Activated T-helper 2 cell treated with anti-CD3 and anti-CD28 coated beads, Interferon-gamma antibody, Interleukin-2, Interleukin-4, amounts not matched to agents 10 μg/mL and 5 μg/mL and 100 μg/mL, durations not matched to agents 14 hours and 24 hours and 36 hours (primary cell): ENCODE measurements at regions not wholly inside any gene's neighbourhood (a gene's known extent, or its start where the extent isn't known, plus 50 kb on each side); places are given as distances from the start of the nearest gene placed in this dataset.
"Not testable (repeated sequence)": the region's sequence is repeated elsewhere in the genome, so short reads cannot be mapped to it uniquely, and the experiment has no call there.

Source experiments
- DNase-seq: peaks from one replicate; pipeline ENCODE4 v3.0.0; 2021; ENCODE audit warnings: low spot score
- H3K27ac Mint-ChIP-seq: one replicate; pipeline ENCODE4 v1.8.0; 2021; ENCODE audit warnings: mixed read lengths
- H3K27me3 Mint-ChIP-seq: one replicate; pipeline ENCODE4 v1.8.0; 2021; ENCODE audit warnings: low read depth, mixed read lengths
- H3K36me3 Mint-ChIP-seq: one replicate; pipeline ENCODE4 v1.8.0; 2021; ENCODE audit warnings: low read depth, mixed read lengths
- H3K4me1 Mint-ChIP-seq: one replicate; pipeline ENCODE4 v1.8.0; 2021; ENCODE audit warnings: low read depth, mixed read lengths
- H3K4me3 Mint-ChIP-seq: one replicate; pipeline ENCODE4 v1.8.0; 2021; ENCODE audit warnings: low read depth, mild to moderate bottlenecking, moderate library complexity, mixed read lengths
- H3K9me3 Mint-ChIP-seq: one replicate; pipeline ENCODE4 v1.8.0; 2021; ENCODE audit warnings: mixed read lengths
- intact Hi-C: fragments of 100-400 bp; cut with micrococcal nuclease; formaldehyde crosslinking; loops from one replicate; pipeline ENCODE4 v1.15.1; 2023

- intact Hi-C loops, result no loop called here
- peaks cover 4% of the 10 kb centered on the region for H3K9me3 Mint-ChIP-seq
- peaks cover 19% of the 10 kb centered on the region for H3K4me1 Mint-ChIP-seq
- no peak for DNase-seq
- H3K27me3 Mint-ChIP-seq, result peaks cover 13% of the 10 kb centered on the region
- no peak overlapping the region for H3K4me3 Mint-ChIP-seq
- H3K27ac Mint-ChIP-seq, result no peak overlapping the region
- H3K36me3 Mint-ChIP-seq, result no peaks in the 10 kb centered on the region
Measured at GRCh38 chr12:65670775-65671174, 153.5 kb upstream of the HMGA2 start.

DNA sequence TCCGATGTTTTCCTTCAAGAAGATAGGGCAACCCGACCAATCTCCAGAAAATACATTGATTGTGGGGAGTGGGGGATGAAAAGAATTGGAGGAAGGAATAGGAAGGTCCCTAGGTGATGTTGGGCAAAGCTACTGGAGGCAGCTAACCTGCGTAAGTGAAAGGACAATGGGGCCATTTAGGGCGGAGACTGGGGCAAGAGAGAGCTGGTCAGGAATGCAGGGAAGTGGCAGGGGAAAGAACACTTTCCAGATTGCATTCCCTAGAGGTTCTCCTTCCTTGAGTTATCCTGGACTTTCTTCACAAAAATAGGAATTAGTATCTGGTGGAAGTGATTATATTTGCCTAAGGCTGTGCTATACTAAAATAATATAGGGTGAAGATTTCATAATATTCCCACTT lies 151.8 kb upstream of the HMGA2 start:
- DNase-seq, result no peak
- peaks cover 22% of the 10 kb centered on the region for H3K27me3 Mint-ChIP-seq
- H3K27ac Mint-ChIP-seq, result no peak overlapping the region
- H3K4me3 Mint-ChIP-seq, result no peak overlapping the region
- H3K36me3 Mint-ChIP-seq, result no peaks in the 10 kb centered on the region
- H3K9me3 Mint-ChIP-seq, result no peaks in the 10 kb centered on the region
- intact Hi-C loops, result no loop called here
- peaks cover 9% of the 10 kb centered on the region for H3K4me1 Mint-ChIP-seq

DNA sequence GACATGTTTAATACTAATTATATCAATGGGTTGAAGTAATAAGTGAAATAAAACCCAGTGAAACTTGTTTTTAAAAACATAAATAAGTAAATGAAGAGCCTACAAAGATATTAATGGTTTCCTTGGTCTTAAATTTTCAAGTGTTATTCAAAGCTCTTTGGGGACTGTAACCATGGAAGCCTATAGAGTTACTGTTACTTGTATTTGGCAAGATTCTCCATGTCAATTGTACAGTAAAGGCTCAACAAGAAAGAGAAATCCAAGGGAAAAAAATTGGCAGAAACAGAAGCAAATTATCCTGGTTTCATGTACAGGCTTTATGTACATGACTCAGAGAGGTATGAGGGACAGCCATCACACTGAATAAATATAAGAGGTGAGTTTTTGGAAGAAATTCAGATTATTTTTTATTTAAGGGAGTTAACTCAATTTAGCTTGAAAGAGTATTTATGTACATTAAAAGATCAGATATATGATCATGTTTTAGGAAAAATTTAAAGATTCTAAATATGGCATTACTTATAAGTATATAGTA lies 151.1 kb upstream of the HMGA2 start:
- DNase-seq, result no peak
- H3K27me3 Mint-ChIP-seq, result peaks cover 22% of the 10 kb centered on the region
- intact Hi-C loops, result no loop called here
- peaks cover 9% of the 10 kb centered on the region for H3K4me1 Mint-ChIP-seq
- H3K9me3 Mint-ChIP-seq, result peaks cover 2% of the 10 kb centered on the region
- no peak overlapping the region for H3K27ac Mint-ChIP-seq
- H3K36me3 Mint-ChIP-seq, result no peaks in the 10 kb centered on the region
- H3K4me3 Mint-ChIP-seq, result no peak overlapping the region

DNA sequence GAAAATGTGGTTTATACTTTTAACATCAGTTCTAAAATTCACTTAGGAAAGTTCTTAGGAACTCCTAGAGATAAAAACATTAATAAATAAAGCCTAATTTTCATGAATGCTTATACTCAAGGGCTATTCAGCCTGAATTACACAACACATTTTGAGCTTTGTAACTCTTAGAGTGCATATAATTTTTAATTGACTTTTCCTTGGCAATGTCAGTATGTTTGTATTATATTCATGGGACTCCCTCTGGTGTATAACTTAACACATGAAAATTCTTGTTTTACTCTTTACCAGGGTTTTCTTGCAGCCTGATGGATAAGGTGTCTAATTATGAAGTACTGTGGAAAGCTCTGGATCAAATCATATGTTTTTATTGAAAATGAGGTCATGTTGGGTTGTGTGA lies 150.6 kb upstream of the HMGA2 start:
- no peaks in the 10 kb centered on the region for H3K36me3 Mint-ChIP-seq
- DNase-seq, result no peak
- H3K4me3 Mint-ChIP-seq, result no peak overlapping the region
- no peak overlapping the region for H3K27ac Mint-ChIP-seq
- H3K27me3 Mint-ChIP-seq, result peaks cover 22% of the 10 kb centered on the region
- H3K9me3 Mint-ChIP-seq, result peaks cover 3% of the 10 kb centered on the region
- intact Hi-C loops, result no loop called here
- H3K4me1 Mint-ChIP-seq, result peaks cover 9% of the 10 kb centered on the region

DNA sequence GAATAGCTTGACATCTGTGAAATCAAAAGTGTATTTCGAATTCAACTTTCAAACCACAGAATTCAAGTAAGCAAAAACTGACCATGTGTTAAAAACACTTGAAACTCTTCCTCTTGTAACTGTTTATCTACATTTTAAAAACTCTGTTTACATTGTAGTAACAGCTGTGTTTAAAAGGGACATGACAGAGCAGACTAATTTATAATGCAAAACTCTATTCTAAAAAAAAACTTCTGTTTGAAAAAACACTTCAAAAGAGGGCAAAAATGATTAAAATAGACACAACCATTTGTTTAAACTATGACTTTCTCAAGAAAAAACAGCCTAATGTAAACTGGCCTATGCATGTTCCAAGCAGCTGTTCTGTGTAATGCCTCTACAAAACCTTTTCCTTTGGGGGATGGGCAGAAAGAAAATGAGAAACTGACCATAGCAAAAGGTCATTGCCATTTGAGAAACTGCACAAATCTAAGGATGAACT lies 149.1 kb upstream of the HMGA2 start:
- DNase-seq, result no peak
- Mint-ChIP-seq H3K27ac (no peak overlapping the region), H3K4me3 (no peak overlapping the region), H3K27me3 (peaks cover 13% of the 10 kb centered on the region), H3K4me1 (peaks cover 6% of the 10 kb centered on the region), H3K36me3 (no peaks in the 10 kb centered on the region), H3K9me3 (peaks cover 3% of the 10 kb centered on the region)
- intact Hi-C loops, result no loop called here

DNA sequence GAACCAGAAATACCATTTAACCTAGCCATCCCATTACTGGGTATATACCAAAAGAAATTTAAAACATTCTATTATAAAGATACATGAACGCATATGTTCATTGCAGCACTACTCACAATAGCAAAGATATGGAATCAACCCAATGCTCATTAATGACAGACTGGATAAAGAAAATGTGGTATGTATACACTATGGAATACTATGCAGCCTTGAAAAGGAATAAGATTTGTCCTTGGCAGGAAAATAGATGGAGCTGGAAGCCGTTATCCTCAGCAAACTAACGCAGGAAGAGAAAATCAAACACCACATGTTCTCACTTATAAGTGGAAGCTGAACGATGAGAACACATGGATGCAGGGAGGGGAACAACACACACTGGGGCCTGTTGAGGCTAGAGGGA lies 146.1 kb upstream of the HMGA2 start:
- peaks cover 13% of the 10 kb centered on the region for H3K27me3 Mint-ChIP-seq
- H3K27ac Mint-ChIP-seq, H3K9me3 Mint-ChIP-seq, intact Hi-C loops, H3K4me3 Mint-ChIP-seq, H3K4me1 Mint-ChIP-seq, DNase-seq, H3K36me3 Mint-ChIP-seq: not testable (repeated sequence)

GRCh38 chr12:65681226-65681625 lies 143.1 kb upstream of the HMGA2 start:
- Mint-ChIP-seq H3K27me3 (peaks cover 8% of the 10 kb centered on the region), H3K9me3 (peaks cover 3% of the 10 kb centered on the region), H3K4me1 (no peaks in the 10 kb centered on the region), H3K4me3 (no peak overlapping the region), H3K36me3 (no peaks in the 10 kb centered on the region), H3K27ac (no peak overlapping the region)
- intact Hi-C loops, result loop anchor here (10.0 kb wide), 1 partner anchor 786 kb away; no protein-coding TSS in a partner anchor
- DNase-seq, result no peak

DNA sequence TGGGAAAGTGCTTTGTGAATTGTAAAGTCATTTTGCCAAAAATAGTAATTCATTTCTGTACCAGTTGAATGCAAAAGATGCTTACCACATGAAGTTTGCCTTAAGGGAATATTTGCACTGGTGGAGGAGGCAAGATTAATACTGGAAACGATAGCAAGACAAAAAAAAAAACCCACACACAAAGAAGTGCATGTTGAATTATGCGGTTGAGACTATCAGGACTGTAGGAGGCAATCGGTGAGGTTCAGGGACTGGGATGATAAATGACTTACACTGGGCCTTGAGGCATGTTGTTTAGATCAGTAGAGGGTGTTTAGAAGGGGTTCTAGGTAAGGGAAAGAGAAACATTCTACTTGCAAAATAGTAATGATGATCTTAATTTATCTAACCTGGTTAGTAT lies 142.2 kb upstream of the HMGA2 start:
- Mint-ChIP-seq H3K27ac (no peak overlapping the region), H3K27me3 (peaks cover 5% of the 10 kb centered on the region), H3K36me3 (no peaks in the 10 kb centered on the region), H3K4me1 (no peaks in the 10 kb centered on the region), H3K9me3 (peaks cover 3% of the 10 kb centered on the region), H3K4me3 (no peak overlapping the region)
- no peak for DNase-seq
- intact Hi-C loops, result loop anchor here (10.0 kb wide), 1 partner anchor 787 kb away; no protein-coding TSS in a partner anchor

- no peaks in the 10 kb centered on the region for H3K9me3 Mint-ChIP-seq
- intact Hi-C loops, result loop anchor here (5.0 to 10.0 kb wide), 2 partner anchors 128 to 790 kb away; no protein-coding TSS in a partner anchor
- no peaks in the 10 kb centered on the region for H3K4me1 Mint-ChIP-seq
- DNase-seq, result no peak
- no peak overlapping the region for H3K27ac Mint-ChIP-seq
- H3K27me3 Mint-ChIP-seq, result peaks cover 4% of the 10 kb centered on the region
- no peak overlapping the region for H3K4me3 Mint-ChIP-seq
- H3K36me3 Mint-ChIP-seq, result no peaks in the 10 kb centered on the region
Measured at GRCh38 chr12:65684906-65685305, 139.4 kb upstream of the HMGA2 start.

DNA sequence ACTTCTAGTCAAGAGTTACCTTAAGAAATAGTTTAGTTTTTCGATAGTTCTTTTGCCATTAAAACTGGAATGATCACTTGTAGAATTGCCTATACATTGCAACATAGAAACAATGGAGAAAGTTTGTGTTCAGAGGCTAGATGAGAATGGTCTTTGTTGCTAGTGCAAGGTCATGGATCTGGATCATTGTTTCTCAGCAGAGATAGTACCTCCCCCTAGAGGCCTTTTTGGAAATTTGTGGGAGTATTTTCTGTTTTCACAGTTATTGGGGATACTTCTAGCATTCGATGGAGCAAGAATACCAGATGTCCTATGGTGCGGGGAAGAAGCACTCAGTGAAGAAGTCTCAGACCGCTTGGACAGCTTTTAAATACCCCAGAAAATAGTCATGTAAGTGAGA lies 138.8 kb upstream of the HMGA2 start:
- H3K9me3 Mint-ChIP-seq, result no peaks in the 10 kb centered on the region
- H3K36me3 Mint-ChIP-seq, result no peaks in the 10 kb centered on the region
- H3K4me3 Mint-ChIP-seq, result no peak overlapping the region
- peaks cover 4% of the 10 kb centered on the region for H3K27me3 Mint-ChIP-seq
- intact Hi-C loops, result loop anchor here (5.0 to 10.0 kb wide), 2 partner anchors 128 to 791 kb away; no protein-coding TSS in a partner anchor
- H3K4me1 Mint-ChIP-seq, result no peaks in the 10 kb centered on the region
- DNase-seq, result no peak
- H3K27ac Mint-ChIP-seq, result no peak overlapping the region

- intact Hi-C loops, result loop anchor here (5.0 to 10.0 kb wide), 2 partner anchors 132 to 795 kb away; no protein-coding TSS in a partner anchor
- no peak for DNase-seq
- Mint-ChIP-seq H3K36me3 (no peaks in the 10 kb centered on the region), H3K27me3 (peaks cover 2% of the 10 kb centered on the region), H3K4me3 (no peak overlapping the region), H3K27ac (no peak overlapping the region), H3K4me1 (no peaks in the 10 kb centered on the region), H3K9me3 (no peaks in the 10 kb centered on the region)
Measured at GRCh38 chr12:65689508-65689907, 134.8 kb upstream of the HMGA2 start.

GRCh38 chr12:65690477-65690876 lies 133.8 kb upstream of the HMGA2 start:
- Mint-ChIP-seq H3K27ac (no peak overlapping the region), H3K36me3 (no peaks in the 10 kb centered on the region), H3K4me1 (no peaks in the 10 kb centered on the region), H3K9me3 (no peaks in the 10 kb centered on the region), H3K27me3 (peaks cover 2% of the 10 kb centered on the region), H3K4me3 (no peak overlapping the region)
- intact Hi-C loops, result no loop called here
- DNase-seq, result no peak

- DNase-seq, result no peak
- intact Hi-C loops, result no loop called here
- H3K4me1 Mint-ChIP-seq, result no peaks in the 10 kb centered on the region
- H3K27ac Mint-ChIP-seq, result no peak overlapping the region
- no peaks in the 10 kb centered on the region for H3K9me3 Mint-ChIP-seq
- H3K27me3 Mint-ChIP-seq, result peaks cover 2% of the 10 kb centered on the region
- H3K4me3 Mint-ChIP-seq, result no peak overlapping the region
- H3K36me3 Mint-ChIP-seq, result no peaks in the 10 kb centered on the region
Measured at GRCh38 chr12:65694130-65694529, 130.2 kb upstream of the HMGA2 start.
